ENCODE measurements at regions not wholly inside any gene's neighbourhood (a gene's known extent, or its start where the extent isn't known, plus 50 kb on each side); places are given as distances from the start of the nearest gene placed in this dataset.

- intact Hi-C loops (cut with micrococcal nuclease): no loop called here
- H3K4me1 Mint-ChIP-seq (ENCODE audit: low read depth): peaks cover 28% of the 10 kb centered on the region
- H3K36me3 Mint-ChIP-seq: no peaks in the 10 kb centered on the region
- no peak for DNase-seq
- ChIA-PET POLR2A (no interaction called here), CTCF (interaction anchor here (1.0 to 1.2 kb wide), 2 partner anchors 14 to 90 kb away, joined by 3 read pairs; no protein-coding TSS in a partner anchor)
- no peak overlapping the region for H3K4me3 Mint-ChIP-seq
- H3K27ac Mint-ChIP-seq: no peak overlapping the region
- H3K9me3 Mint-ChIP-seq: no peaks in the 10 kb centered on the region
- no peaks in the 10 kb centered on the region for H3K27me3 Mint-ChIP-seq
Observed at GRCh38 chr1:101151286-101151685, 85.5 kb upstream of the S1PR1 start.

GRCh38 chr1:101150670-101151069 lies 86.1 kb upstream of the S1PR1 start:
- no peak overlapping the region for H3K4me3 Mint-ChIP-seq
- ChIA-PET POLR2A (interaction anchor here (0.6 kb wide), 1 partner anchor 88 kb away, joined by 3 read pairs; no protein-coding TSS in a partner anchor), CTCF (interaction anchor here (1.0 to 1.2 kb wide), 2 partner anchors 13 to 91 kb away, joined by 3 read pairs; no protein-coding TSS in a partner anchor)
- peaks cover 28% of the 10 kb centered on the region for H3K4me1 Mint-ChIP-seq (ENCODE audit: low read depth)
- H3K27me3 Mint-ChIP-seq: no peaks in the 10 kb centered on the region
- no peak overlapping the region for H3K27ac Mint-ChIP-seq
- intact Hi-C loops (cut with micrococcal nuclease): no loop called here
- DNase-seq: no peak
- no peaks in the 10 kb centered on the region for H3K36me3 Mint-ChIP-seq
- no peaks in the 10 kb centered on the region for H3K9me3 Mint-ChIP-seq

GRCh38 chr1:101150266-101150665 lies 86.6 kb upstream of the S1PR1 start:
- intact Hi-C loops (cut with micrococcal nuclease): no loop called here
- Mint-ChIP-seq H3K4me3 (no peak overlapping the region), H3K27me3 (no peaks in the 10 kb centered on the region), H3K9me3 (no peaks in the 10 kb centered on the region), H3K27ac (no peak overlapping the region), H3K4me1 (ENCODE audit: low read depth) (peaks cover 31% of the 10 kb centered on the region), H3K36me3 (no peaks in the 10 kb centered on the region)
- no peak for DNase-seq
- ChIA-PET POLR2A (interaction anchor here (0.6 kb wide), 1 partner anchor 88 kb away, joined by 3 read pairs; no protein-coding TSS in a partner anchor), CTCF (interaction anchor here (1.2 kb wide), 1 partner anchor 13 kb away, joined by 3 read pairs; no protein-coding TSS in a partner anchor)

- Mint-ChIP-seq H3K36me3 (no peaks in the 10 kb centered on the region), H3K4me1 (ENCODE audit: low read depth) (peaks cover 32% of the 10 kb centered on the region), H3K27me3 (no peaks in the 10 kb centered on the region), H3K9me3 (no peaks in the 10 kb centered on the region), H3K27ac (no peak overlapping the region), H3K4me3 (no peak overlapping the region)
- intact Hi-C loops (cut with micrococcal nuclease): no loop called here
- ChIA-PET CTCF (no interaction called here), POLR2A (no interaction called here)
- no peak for DNase-seq
Observed at GRCh38 chr1:101148980-101149379, 87.8 kb upstream of the S1PR1 start.

- H3K4me3 Mint-ChIP-seq: no peak overlapping the region
- no peak overlapping the region for H3K27ac Mint-ChIP-seq
- no peaks in the 10 kb centered on the region for H3K27me3 Mint-ChIP-seq
- ChIA-PET CTCF (no interaction called here), POLR2A (no interaction called here)
- intact Hi-C loops (cut with micrococcal nuclease): no loop called here
- DNase-seq: no peak
- H3K36me3 Mint-ChIP-seq: no peaks in the 10 kb centered on the region
- no peaks in the 10 kb centered on the region for H3K9me3 Mint-ChIP-seq
- peaks cover 21% of the 10 kb centered on the region for H3K4me1 Mint-ChIP-seq (ENCODE audit: low read depth)
Observed at GRCh38 chr1:101147381-101147780, 89.4 kb upstream of the S1PR1 start.

- Mint-ChIP-seq H3K4me1 (ENCODE audit: low read depth) (peaks cover 17% of the 10 kb centered on the region), H3K36me3 (no peaks in the 10 kb centered on the region), H3K27me3 (no peaks in the 10 kb centered on the region), H3K4me3 (no peak overlapping the region), H3K9me3 (no peaks in the 10 kb centered on the region), H3K27ac (no peak overlapping the region)
- intact Hi-C loops (cut with micrococcal nuclease): no loop called here
- ChIA-PET CTCF (interaction anchor here (1.0 to 1.6 kb wide), 4 partner anchors 8 to 164 kb away, joined by 3 to 8 read pairs (median 4); no protein-coding TSS in a partner anchor), POLR2A (no interaction called here)
- DNase-seq: no peak
Observed at GRCh38 chr1:101145449-101145820, 91.4 kb upstream of the S1PR1 start.

DNA sequence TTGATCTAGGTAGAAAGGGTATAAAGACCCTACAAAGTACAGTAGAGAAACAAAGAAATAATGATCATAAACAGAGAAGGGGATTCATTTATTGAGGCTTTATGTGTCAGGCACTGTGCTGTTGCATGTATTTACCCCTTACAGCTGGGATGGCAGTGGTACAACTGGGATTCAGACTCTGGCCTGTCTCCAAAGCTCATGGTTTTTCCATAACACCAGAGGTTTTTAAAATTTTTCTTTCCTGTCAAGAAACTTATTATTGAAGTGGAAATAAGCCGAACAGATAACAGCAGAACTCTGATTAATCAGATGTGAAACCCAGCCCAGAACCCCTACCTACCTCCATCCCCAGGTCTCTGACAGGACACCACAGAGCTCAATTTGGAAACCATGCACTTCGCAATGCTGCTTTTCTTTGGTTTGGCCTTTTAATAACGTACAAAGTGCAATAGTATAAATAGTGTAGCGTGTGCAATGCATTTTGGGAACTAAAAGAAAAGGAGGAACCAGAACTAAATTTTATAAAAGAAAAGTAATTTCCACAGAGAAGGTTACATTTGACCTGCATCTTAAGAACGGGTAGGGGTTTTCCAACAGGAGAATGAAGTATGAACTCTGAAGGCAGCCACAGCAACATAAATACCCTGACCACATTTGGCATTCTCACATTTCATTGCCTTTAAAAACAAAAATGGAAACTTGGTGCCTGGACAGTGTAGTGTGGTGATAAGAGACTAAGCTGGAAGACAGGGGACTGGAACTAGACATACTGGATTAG lies 92.0 kb upstream of the S1PR1 start:
- H3K4me3 Mint-ChIP-seq: no peak overlapping the region
- intact Hi-C loops (cut with micrococcal nuclease): no loop called here
- no peak for DNase-seq
- H3K27ac Mint-ChIP-seq: no peak overlapping the region
- H3K9me3 Mint-ChIP-seq: no peaks in the 10 kb centered on the region
- ChIA-PET CTCF (interaction anchor here (1.0 to 1.6 kb wide), 3 partner anchors 90 to 164 kb away, joined by 3 to 8 read pairs (median 3); no protein-coding TSS in a partner anchor), POLR2A (no interaction called here)
- no peaks in the 10 kb centered on the region for H3K27me3 Mint-ChIP-seq
- H3K4me1 Mint-ChIP-seq (ENCODE audit: low read depth): peaks cover 18% of the 10 kb centered on the region
- no peaks in the 10 kb centered on the region for H3K36me3 Mint-ChIP-seq

- Mint-ChIP-seq H3K4me1 (ENCODE audit: low read depth) (peaks cover 30% of the 10 kb centered on the region), H3K36me3 (no peaks in the 10 kb centered on the region), H3K27me3 (no peaks in the 10 kb centered on the region), H3K9me3 (no peaks in the 10 kb centered on the region), H3K4me3 (no peak overlapping the region), H3K27ac (no peak overlapping the region)
- ChIA-PET CTCF (interaction anchor here (8.5 kb wide), 1 partner anchor 97 kb away, joined by 82 read pairs; the partner anchor contains the start of gene S1PR1), POLR2A (no interaction called here)
- intact Hi-C loops (cut with micrococcal nuclease): no loop called here
- DNase-seq: no peak
Observed at GRCh38 chr1:101142244-101142643, 94.6 kb upstream of the S1PR1 start.

GRCh38 chr1:101141376-101141775 lies 95.4 kb upstream of the S1PR1 start:
- no peaks in the 10 kb centered on the region for H3K9me3 Mint-ChIP-seq
- CTCF ChIA-PET: interaction anchor here (0.6 to 8.5 kb wide), 3 partner anchors 34 to 145 kb away, joined by 3 to 82 read pairs (median 63); partner anchors contain the start of gene S1PR1
- intact Hi-C loops (cut with micrococcal nuclease): no loop called here
- H3K27ac Mint-ChIP-seq: no peak overlapping the region
- no peaks in the 10 kb centered on the region for H3K27me3 Mint-ChIP-seq
- H3K4me3 Mint-ChIP-seq: no peak overlapping the region
- H3K36me3 Mint-ChIP-seq: no peaks in the 10 kb centered on the region
- POLR2A ChIA-PET: no interaction called here
- H3K4me1 Mint-ChIP-seq (ENCODE audit: low read depth): peaks cover 39% of the 10 kb centered on the region
- DNase-seq: no peak

DNA sequence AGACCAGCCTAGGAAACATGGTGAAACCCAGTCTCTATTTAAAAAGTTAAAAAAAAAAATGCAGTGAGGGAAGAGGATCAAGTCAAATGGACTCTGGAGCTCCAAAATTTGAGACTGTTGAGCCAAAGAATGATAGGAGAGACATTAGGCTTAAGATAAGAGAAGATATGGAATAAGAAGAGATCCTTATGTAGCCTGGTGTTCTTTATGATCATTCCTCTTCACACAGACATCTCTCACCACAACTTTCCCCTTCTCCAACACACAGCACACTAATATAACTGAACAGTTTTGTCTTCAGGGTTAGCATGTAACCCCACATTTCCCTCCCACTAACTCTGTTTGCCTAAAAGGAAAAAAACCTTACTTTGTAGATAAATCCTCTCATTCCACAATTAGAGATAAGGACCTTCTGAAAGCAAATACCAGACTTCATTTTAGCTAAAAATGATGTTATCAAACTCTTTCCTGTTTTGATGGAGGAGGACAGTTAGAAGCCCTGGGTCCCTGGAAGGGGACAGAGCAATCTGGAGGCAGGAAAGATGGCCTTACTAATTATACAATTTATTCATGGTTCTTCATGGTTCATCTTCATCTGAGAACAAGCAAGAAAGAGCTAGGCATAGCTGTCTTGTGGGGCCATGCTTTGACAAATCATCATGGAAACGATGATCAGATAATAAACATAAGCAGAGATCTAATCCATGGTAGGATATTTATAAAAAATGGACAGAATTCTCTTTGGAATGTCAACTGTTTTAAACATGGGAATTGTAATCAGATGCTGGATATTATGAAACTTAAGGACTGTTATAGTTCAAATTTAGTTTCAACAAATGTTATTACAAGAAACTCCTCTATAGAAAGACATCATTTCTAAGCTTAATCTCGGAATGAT lies 96.7 kb upstream of the S1PR1 start:
- H3K4me1 Mint-ChIP-seq (ENCODE audit: low read depth): peaks cover 44% of the 10 kb centered on the region
- no peaks in the 10 kb centered on the region for H3K36me3 Mint-ChIP-seq
- intact Hi-C loops (cut with micrococcal nuclease): no loop called here
- ChIA-PET CTCF (interaction anchor here (0.7 to 8.5 kb wide), 6 partner anchors 33 to 218 kb away, joined by 3 to 82 read pairs (median 3); partner anchors contain the start of gene S1PR1), POLR2A (interaction anchor here (0.7 kb wide), 1 partner anchor 149 kb away, joined by 3 read pairs; no protein-coding TSS in a partner anchor)
- H3K27me3 Mint-ChIP-seq: no peaks in the 10 kb centered on the region
- H3K4me3 Mint-ChIP-seq: no peak overlapping the region
- H3K27ac Mint-ChIP-seq: no peak overlapping the region
- no peaks in the 10 kb centered on the region for H3K9me3 Mint-ChIP-seq
- DNase-seq: no peak

DNA sequence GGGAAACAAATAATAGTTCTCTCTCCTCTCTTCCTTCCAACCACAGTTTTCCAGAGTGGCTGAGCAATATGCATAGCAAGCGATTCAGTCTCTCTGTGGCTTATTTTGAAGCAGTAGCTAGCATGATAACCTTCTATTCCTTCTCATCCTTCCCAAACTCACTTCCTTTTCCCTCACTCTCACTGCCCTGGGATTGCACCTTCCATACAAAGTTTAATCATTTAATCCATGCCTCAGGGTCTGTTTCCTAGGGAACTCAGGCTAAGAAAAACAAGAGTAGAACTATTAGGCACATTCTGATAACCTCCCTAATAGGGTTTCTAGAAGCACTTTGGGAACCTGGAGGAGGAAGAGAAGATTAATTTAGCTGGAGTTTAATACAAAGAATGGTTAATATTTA lies 97.7 kb upstream of the S1PR1 start:
- CTCF ChIA-PET: interaction anchor here (0.7 to 8.5 kb wide), 6 partner anchors 36 to 218 kb away, joined by 3 to 82 read pairs (median 3); partner anchors contain the start of gene S1PR1
- intact Hi-C loops (cut with micrococcal nuclease): no loop called here
- Mint-ChIP-seq H3K4me3 (no peak overlapping the region), H3K27me3 (no peaks in the 10 kb centered on the region), H3K9me3 (no peaks in the 10 kb centered on the region), H3K36me3 (no peaks in the 10 kb centered on the region), H3K27ac (no peak overlapping the region), H3K4me1 (ENCODE audit: low read depth) (peaks cover 53% of the 10 kb centered on the region)
- DNase-seq: no peak
- POLR2A ChIA-PET: no interaction called here
